Activated CD4-positive, CD25-positive, alpha-beta regulatory T cell treated with anti-CD3 and anti-CD28 coated beads, Interleukin-2, amount 50 U/mL, for 16 hours (primary cell): ENCODE measurements at regions not wholly inside any gene's neighbourhood (a gene's known extent, or its start where the extent isn't known, plus 50 kb on each side); places are given as distances from the start of the nearest gene placed in this dataset.

Experiments used
- DNase-seq: peaks from one replicate; pipeline ENCODE4 v3.0.0-alpha.2; 2020; ENCODE audit warnings: low read depth, low spot score

GRCh38 chr2:191738003-191738402, 60.1 kb downstream of the NABP1 start:
- no peak for DNase-seq

GRCh38 chr2:191738667-191739066, 60.7 kb downstream of the NABP1 start:
- DNase-seq: no peak

- no peak for DNase-seq
Observed at GRCh38 chr2:191739194-191739593, 61.3 kb downstream of the NABP1 start.

GRCh38 chr2:191740016-191740419, 62.1 kb downstream of the NABP1 start:
- DNase-seq: no peak

- DNase-seq: no peak
Observed at GRCh38 chr2:191740759-191741158, 62.8 kb downstream of the NABP1 start.

GRCh38 chr2:191746346-191747169, 68.6 kb downstream of the NABP1 start:
- no peak for DNase-seq

GRCh38 chr2:191747170-191747530, 69.2 kb downstream of the NABP1 start:
- no peak for DNase-seq

GRCh38 chr2:191748059-191748461, 70.1 kb downstream of the NABP1 start:
- no peak for DNase-seq

- DNase-seq: no peak
Observed at GRCh38 chr2:191748528-191749180, 70.7 kb downstream of the NABP1 start.

- DNase-seq: no peak
Observed at GRCh38 chr2:191749181-191749540, 71.2 kb downstream of the NABP1 start.

- no peak for DNase-seq
Observed at GRCh38 chr2:191754103-191754502, 76.2 kb downstream of the NABP1 start.

GRCh38 chr2:191756761-191757160, 78.8 kb downstream of the NABP1 start:
- DNase-seq: no peak

- no peak for DNase-seq
Observed at GRCh38 chr2:191757208-191757607, 79.3 kb downstream of the NABP1 start.

- DNase-seq: peak; percentile 16
Observed at GRCh38 chr2:191758518-191759507, 80.9 kb downstream of the NABP1 start.

GRCh38 chr2:191759680-191760079, 81.7 kb downstream of the NABP1 start:
- no peak for DNase-seq

GRCh38 chr2:191760655-191761262, 82.8 kb downstream of the NABP1 start:
- DNase-seq: no peak

GRCh38 chr2:191773136-191773535, 73.8 kb downstream of the CAVIN2 start:
- DNase-seq: no peak

GRCh38 chr2:191777351-191777750, 69.5 kb downstream of the CAVIN2 start:
- DNase-seq: no peak

GRCh38 chr2:191778041-191778440, 68.8 kb downstream of the CAVIN2 start:
- no peak for DNase-seq

GRCh38 chr2:191782351-191782750, 64.5 kb downstream of the CAVIN2 start:
- DNase-seq: no peak

GRCh38 chr2:191783416-191783815, 63.5 kb downstream of the CAVIN2 start:
- no peak for DNase-seq
